Mammary epithelial cell (primary cell): ENCODE measurements at regions not wholly inside any gene's neighbourhood (a gene's known extent, or its start where the extent isn't known, plus 50 kb on each side); places are given as distances from the start of the nearest gene placed in this dataset.

ENCODE experiments used
- CTCF ChIP-seq, 2 donors: IDR thresholded peaks in 1 of 2; conservative IDR thresholded peaks in 1 of 2; 2 replicates each; pipeline ENCODE4 v1.5.1; 2011 to 2012; ENCODE audit warnings: inconsistent platforms in 2 of 2, low read length in 2 of 2, mild to moderate bottlenecking in 2 of 2, control low read depth in 1 of 2, low read depth in 1 of 2; ENCODE audit not compliant: insufficient read depth in 1 of 2; ENCODE audit errors: extremely low read depth in 1 of 2
- EZH2 ChIP-seq: IDR thresholded peaks from 2 replicates; pipeline ENCODE4 v1.6.1; 2012; ENCODE audit warnings: low read length, inconsistent platforms, borderline replicate concordance

DNA sequence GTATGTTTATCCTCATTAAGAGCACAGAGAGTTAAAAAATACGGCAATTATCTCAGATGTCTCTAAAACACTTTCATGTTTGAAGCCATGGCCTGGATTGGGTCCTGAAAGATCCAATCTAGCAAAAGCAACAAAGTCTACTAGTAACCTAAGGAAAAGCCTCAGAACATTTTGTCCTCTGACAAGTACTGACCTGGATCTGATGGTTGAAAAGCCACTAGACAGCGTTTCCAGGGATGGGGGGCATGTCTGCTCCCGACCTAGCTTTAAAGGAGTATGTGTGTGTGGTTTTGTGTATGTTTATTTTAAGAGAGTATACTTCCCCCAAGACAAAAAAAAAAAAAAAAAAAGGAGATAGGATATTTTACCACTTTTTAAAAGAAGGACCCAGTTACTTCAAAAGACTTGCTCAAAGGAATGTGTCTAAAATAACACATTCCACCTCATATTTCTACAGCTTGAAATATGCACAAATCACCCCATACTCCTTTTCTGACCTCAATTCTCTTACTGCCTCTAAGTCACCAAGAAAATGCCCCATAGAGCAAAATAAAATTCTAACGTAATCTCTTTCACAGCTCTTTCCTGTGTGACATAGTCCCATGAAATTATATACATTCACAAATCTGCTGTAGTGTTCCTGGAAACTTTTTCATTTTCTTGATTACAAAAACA lies 189.0 kb upstream of the TTC29 start:
- TF ChIP-seq CTCF (conservative IDR thresholded peaks at IDR 0.05 in 1 of 2, IDR thresholded peaks at IDR 0.05 in 1 of 2; ENCODE audit: extremely low read depth in 1 of 2, insufficient read depth in 1 of 2, low read depth in 1 of 2, low read length in 2 of 2) (no peak), EZH2 (no peak)
